Brain microvascular endothelial cell (primary cell): ENCODE measurements at regions not wholly inside any gene's neighbourhood (a gene's known extent, or its start where the extent isn't known, plus 50 kb on each side); places are given as distances from the start of the nearest gene placed in this dataset.

Source experiments
- DNase-seq: peaks from one replicate; pipeline ENCODE4 v3.0.0-alpha.2; 2020
- H3K27ac ChIP-seq: fragments of 250-450 bp; sonication (Bioruptor Pico); 2 replicates; pipeline ENCODE4 v1.5.1; 2020; ENCODE audit warnings: mild to moderate bottlenecking, moderate library complexity
- H3K27me3 ChIP-seq: fragments of 250-450 bp; sonication (Bioruptor Pico); replicated peaks from 2 replicates; pipeline ENCODE4 v1.5.1; 2020; ENCODE audit warnings: mild to moderate bottlenecking
- H3K36me3 ChIP-seq: fragments of 250-450 bp; sonication (Bioruptor Pico); replicated peaks from 2 replicates; pipeline ENCODE4 v1.5.1; 2020; ENCODE audit warnings: mild to moderate bottlenecking
- H3K4me3 ChIP-seq: 2 replicates; pipeline ENCODE4 v1.5.1; 2011; ENCODE audit warnings: low read depth, mild to moderate bottlenecking, control low read depth, low read length, moderate library complexity
- in situ Hi-C: cut with HindIII; loops from 2 replicates; pipeline ENCODE4 v1.10.0; 2017; ENCODE audit warnings: low sequenced_read_pairs, low pct_ligation_motif_present
- TF ChIP-seq, protein P1 (sequence below): IDR thresholded peaks from 2 replicates; pipeline ENCODE4 v1.5.1; 2011; ENCODE audit warnings: low read depth, mild to moderate bottlenecking, moderate library complexity, low read length, control low read depth, inconsistent platforms; ENCODE audit errors: missing control alignments

DNA sequence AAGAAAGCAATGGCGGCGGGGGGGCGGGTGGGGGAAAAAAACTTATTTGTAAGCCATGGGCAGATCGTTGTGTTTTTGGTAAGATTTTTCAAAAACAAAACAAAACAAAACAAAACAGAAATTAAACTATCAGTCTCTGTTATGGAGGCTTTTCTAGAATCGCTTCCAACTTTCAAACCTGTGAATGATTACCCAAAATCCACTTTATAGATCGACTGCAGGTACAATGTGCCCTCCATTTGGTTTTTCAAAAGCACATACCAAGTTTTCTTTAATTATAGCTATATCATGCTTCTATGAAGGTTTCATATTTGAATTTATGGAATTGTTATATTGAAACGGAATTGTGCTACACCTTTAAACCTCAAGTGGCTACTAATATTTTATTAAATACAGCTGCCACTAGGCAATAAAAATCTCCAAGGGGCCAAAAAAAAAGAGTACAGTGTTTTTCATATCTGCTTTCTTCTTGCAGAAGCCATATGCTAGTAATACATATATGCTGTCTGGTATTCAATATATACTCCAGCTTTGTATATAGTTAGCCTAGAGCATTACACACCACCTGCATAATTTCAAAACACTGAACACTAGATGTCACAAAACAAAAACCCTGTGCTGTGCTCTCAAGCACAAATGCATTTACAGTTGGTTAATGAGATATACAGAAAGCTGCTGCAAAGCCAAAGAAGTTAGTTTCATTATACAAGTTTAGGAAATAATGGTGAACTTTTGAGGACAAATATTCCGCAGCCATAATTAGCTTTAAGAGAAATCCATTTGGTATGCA, 683.8 kb upstream of the NR2F2 start:
- H3K4me3 ChIP-seq = no peak overlapping the region

DNA sequence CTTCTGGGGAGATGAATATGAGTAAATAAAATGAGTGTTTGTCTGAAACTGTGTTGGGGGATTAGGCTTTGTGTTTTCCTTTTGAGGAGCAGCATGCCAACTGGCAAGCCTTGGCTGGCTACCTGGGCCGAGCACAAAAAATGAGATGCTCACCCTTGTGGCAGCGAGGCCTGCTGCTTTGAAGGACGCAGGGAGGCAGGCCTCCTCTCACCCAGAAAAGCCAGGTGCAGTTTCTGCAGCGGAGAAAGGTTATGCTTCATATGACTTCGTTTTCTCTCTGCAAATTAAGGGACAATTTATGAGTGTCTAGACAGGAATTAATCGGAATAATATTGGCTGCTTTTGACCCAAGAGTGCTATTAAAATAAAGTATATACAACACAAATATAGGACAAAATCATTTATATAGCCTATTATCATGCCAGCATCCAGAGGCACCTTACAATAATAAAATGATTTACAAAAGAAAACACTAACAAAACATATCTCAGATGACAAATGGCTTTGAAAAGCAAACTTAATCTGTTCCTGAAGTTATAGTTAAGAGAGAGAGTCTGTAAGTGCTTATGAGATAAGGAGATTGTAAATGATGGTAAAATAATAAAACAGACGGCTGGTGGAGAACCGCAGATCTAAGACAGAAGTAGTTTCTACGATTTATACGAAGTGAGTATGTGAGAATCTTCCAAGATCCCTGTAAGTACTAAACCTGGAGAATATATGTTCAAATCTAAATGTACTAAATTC, 682.8 kb upstream of the NR2F2 start:
- Histone ChIP-seq H3K27me3 (no peaks in the 10 kb centered on the region), H3K27ac (no peak overlapping the region), H3K36me3 (no peaks in the 10 kb centered on the region), H3K4me3 (no peak overlapping the region)
- TF ChIP-seq, protein P1, sequence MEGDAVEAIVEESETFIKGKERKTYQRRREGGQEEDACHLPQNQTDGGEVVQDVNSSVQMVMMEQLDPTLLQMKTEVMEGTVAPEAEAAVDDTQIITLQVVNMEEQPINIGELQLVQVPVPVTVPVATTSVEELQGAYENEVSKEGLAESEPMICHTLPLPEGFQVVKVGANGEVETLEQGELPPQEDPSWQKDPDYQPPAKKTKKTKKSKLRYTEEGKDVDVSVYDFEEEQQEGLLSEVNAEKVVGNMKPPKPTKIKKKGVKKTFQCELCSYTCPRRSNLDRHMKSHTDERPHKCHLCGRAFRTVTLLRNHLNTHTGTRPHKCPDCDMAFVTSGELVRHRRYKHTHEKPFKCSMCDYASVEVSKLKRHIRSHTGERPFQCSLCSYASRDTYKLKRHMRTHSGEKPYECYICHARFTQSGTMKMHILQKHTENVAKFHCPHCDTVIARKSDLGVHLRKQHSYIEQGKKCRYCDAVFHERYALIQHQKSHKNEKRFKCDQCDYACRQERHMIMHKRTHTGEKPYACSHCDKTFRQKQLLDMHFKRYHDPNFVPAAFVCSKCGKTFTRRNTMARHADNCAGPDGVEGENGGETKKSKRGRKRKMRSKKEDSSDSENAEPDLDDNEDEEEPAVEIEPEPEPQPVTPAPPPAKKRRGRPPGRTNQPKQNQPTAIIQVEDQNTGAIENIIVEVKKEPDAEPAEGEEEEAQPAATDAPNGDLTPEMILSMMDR = no peak
- in situ Hi-C loops = no loop called here
- DNase-seq = no peak

More for the DNA sequence above, 683.8 kb upstream of the NR2F2 start:
- in situ Hi-C loops = no loop called here
- H3K27ac ChIP-seq = no peak overlapping the region
- DNase-seq = no peak
- TF ChIP-seq, protein P1 = no peak
- no peaks in the 10 kb centered on the region for H3K27me3 ChIP-seq
- no peaks in the 10 kb centered on the region for H3K36me3 ChIP-seq

DNA sequence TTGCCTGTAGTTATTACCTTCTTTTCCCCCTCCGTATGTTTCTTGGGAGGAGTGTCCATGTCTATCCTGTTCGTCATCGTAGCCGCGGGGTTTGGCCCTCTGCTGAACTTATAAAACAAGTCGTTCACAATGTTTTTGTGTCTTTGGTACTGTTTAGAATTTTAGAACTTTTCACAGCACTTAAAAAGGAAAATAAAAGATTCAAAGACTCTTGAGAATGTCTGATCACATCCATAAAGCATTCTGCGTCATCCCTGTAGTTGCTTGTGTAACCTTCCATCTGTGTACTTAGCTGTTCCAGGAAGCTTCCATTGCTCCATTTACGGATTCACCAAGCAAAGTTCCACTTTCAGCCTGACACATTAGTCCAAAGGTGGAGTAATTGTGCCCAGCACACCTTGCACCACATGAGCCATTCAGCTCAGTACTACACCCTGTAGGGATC, 677.1 kb upstream of the NR2F2 start:
- in situ Hi-C loops = no loop called here
- Histone ChIP-seq H3K27me3 (no peaks in the 10 kb centered on the region), H3K4me3 (no peak overlapping the region), H3K27ac (peak overlapping the region; percentile 62), H3K36me3 (no peaks in the 10 kb centered on the region)
- peak; percentile 38 for DNase-seq
- TF ChIP-seq, protein P1 = no peak

DNA sequence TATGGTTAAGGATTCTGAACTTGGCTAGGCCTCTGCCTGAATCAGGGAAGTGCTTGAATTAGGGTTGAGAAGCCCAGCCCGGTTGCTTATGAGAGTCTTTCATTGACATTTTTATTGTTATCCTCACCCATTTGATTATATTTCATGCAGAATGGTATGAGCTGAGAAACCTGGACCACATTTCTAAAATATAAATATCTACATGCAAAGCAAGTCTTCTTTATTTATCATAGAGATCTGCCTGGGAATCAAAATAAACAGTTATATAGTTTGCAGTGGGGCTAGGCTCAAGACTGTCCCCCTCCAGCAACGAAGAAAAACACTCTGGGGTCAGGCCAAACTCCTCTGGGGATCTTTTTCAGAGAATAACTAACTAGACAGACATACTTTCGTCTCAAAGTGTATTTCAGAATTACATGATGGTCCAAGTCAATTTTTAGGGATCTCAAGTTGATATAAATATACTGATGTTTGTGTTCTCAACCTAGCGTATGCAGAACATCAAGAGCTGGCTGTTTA, 675.4 kb upstream of the NR2F2 start:
- TF ChIP-seq, protein P1 = no peak
- in situ Hi-C loops = no loop called here
- no peaks in the 10 kb centered on the region for H3K36me3 ChIP-seq
- H3K27ac ChIP-seq = no peak overlapping the region
- H3K4me3 ChIP-seq = no peak overlapping the region
- H3K27me3 ChIP-seq = no peaks in the 10 kb centered on the region
- DNase-seq = no peak

DNA sequence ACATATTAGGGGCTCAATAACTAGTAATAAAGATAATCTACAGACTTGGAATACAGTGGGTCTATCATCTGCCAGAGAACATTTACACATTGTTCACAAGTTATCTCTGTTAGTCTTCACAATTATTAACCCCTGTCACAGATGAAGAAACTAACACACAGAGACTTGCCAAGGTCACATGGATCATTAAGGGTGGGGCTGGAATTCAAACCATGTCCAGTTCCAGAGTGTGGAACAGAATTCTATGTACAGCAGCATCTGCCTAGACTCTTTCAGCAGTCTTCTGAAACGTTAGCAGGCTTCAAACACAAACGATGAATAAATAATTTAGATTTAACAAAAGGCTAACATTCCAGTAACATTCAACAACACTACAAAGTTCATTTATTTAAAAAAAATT, 673.9 kb upstream of the NR2F2 start:
- DNase-seq = no peak
- H3K27ac ChIP-seq = no peak overlapping the region
- H3K36me3 ChIP-seq = no peaks in the 10 kb centered on the region
- in situ Hi-C loops = no loop called here
- TF ChIP-seq, protein P1 = no peak
- no peaks in the 10 kb centered on the region for H3K27me3 ChIP-seq
- H3K4me3 ChIP-seq = no peak overlapping the region
